Left lung (tissue), 4 donors: ENCODE measurements at regions not wholly inside any gene's neighbourhood (a gene's known extent, or its start where the extent isn't known, plus 50 kb on each side); places are given as distances from the start of the nearest gene placed in this dataset.

Source experiments
- ATAC-seq: fragments of 200-7000 bp; cut with Tn5 transposase; one replicate; pipeline ENCODE4 v1.9.1; 2020; ENCODE audit warnings: moderate library complexity
- DNase-seq, 4 donors: peaks; one replicate each; pipeline ENCODE4 v3.0.0-alpha.2; 2013 to 2020
- H3K27ac ChIP-seq, 2 donors: fragments of 200-600 bp; sonication (generic) in 1 of 2; one replicate each; pipeline versions ENCODE4 v1.5.0 to v1.8.0; 2020 to 2021
- H3K27me3 ChIP-seq, 2 donors: fragments of 200-600 bp; sonication (generic) in 1 of 2; one replicate each; pipeline versions ENCODE4 v1.5.0 to v1.8.0; 2020 to 2021
- H3K36me3 ChIP-seq, 2 donors: fragments of 200-600 bp; sonication (generic) in 1 of 2; one replicate each; pipeline versions ENCODE4 v1.5.0 to v1.8.0; 2020 to 2021
- H3K4me1 ChIP-seq, 2 donors: fragments of 200-600 bp; one replicate each; pipeline ENCODE4 v1.8.0; 2021
- H3K4me3 ChIP-seq, 2 donors: fragments of 200-600 bp; sonication (generic) in 1 of 2; one replicate each; pipeline versions ENCODE4 v1.5.0 to v1.8.0; 2020 to 2021; ENCODE audit warnings: mild to moderate bottlenecking in 1 of 2
- H3K9me3 ChIP-seq, 2 donors: fragments of 200-600 bp; sonication (generic) in 1 of 2; one replicate each; pipeline versions ENCODE4 v1.5.0 to v1.8.0; 2020 to 2021
- CTCF ChIP-seq, 2 donors: fragments of 200-600 bp; sonication (generic) in 1 of 2; IDR thresholded peaks; one replicate each; pipeline versions ENCODE4 v1.5.0 to v1.8.0; 2021; ENCODE audit warnings: antibody characterized with exemption in 2 of 2
- intact Hi-C, 2 donors: fragments of 100-400 bp; cut with DNase I; formaldehyde crosslinking; loops; one replicate each; pipeline versions ENCODE4 v1.11.2 to v1.14.2; 2022
- donor health status: DM: no; HTN: yes; CAD: no.
- donor health status: DM: no; HTN: no; CAD: no.

GRCh38 chr13:84400706-84401105 lies 518.4 kb upstream of the SLITRK1 start:
- intact Hi-C loops = no loop called here
- ATAC-seq (no peak), DNase-seq (no peak)
- H3K4me3 ChIP-seq = no peak overlapping the region
- H3K27me3 ChIP-seq = no peaks in the 10 kb centered on the region
- H3K27ac ChIP-seq = no peak overlapping the region
- peaks cover 0 to 26% of the 10 kb centered on the region in 2 donors for H3K9me3 ChIP-seq
- no peak for TF ChIP-seq CTCF (IDR thresholded peaks at IDR 0.05)
- no peaks in the 10 kb centered on the region for H3K4me1 ChIP-seq
- H3K36me3 ChIP-seq = no peaks in the 10 kb centered on the region

GRCh38 chr13:84399320-84400085 lies 517.2 kb upstream of the SLITRK1 start:
- ATAC-seq = no peak

GRCh38 chr13:84393981-84394625 lies 511.8 kb upstream of the SLITRK1 start:
- peaks cover 0 to 53% of the 10 kb centered on the region in 2 donors for H3K9me3 ChIP-seq
- no peak for TF ChIP-seq CTCF (IDR thresholded peaks at IDR 0.05)
- no peak overlapping the region for H3K27ac ChIP-seq
- no peak for DNase-seq
- intact Hi-C loops = no loop called here
- H3K36me3 ChIP-seq = no peaks in the 10 kb centered on the region
- H3K4me1 ChIP-seq = no peaks in the 10 kb centered on the region
- ATAC-seq = no peak
- no peaks in the 10 kb centered on the region for H3K27me3 ChIP-seq
- H3K4me3 ChIP-seq = no peak overlapping the region

More at GRCh38 chr13:84399320-84400085, 517.2 kb upstream of the SLITRK1 start:
- no peak for TF ChIP-seq CTCF (IDR thresholded peaks at IDR 0.05)
- intact Hi-C loops = no loop called here
- Histone ChIP-seq H3K9me3 (peaks cover 0 to 32% of the 10 kb centered on the region in 2 donors), H3K27me3 (no peaks in the 10 kb centered on the region), H3K4me3 (no peak overlapping the region), H3K4me1 (no peaks in the 10 kb centered on the region), H3K27ac (no peak overlapping the region), H3K36me3 (no peaks in the 10 kb centered on the region)
- DNase-seq = no peak

GRCh38 chr13:84380866-84381265 lies 498.6 kb upstream of the SLITRK1 start:
- intact Hi-C loops = no loop called here
- DNase-seq (no peak), ATAC-seq (no peak)
- H3K27ac ChIP-seq = no peak overlapping the region
- no peaks in the 10 kb centered on the region for H3K4me1 ChIP-seq
- no peaks in the 10 kb centered on the region for H3K27me3 ChIP-seq
- no peaks in the 10 kb centered on the region for H3K36me3 ChIP-seq
- no peak overlapping the region for H3K4me3 ChIP-seq
- peaks cover 0 to 20% of the 10 kb centered on the region in 2 donors for H3K9me3 ChIP-seq
- no peak for TF ChIP-seq CTCF (IDR thresholded peaks at IDR 0.05)

- Histone ChIP-seq H3K27me3 (no peaks in the 10 kb centered on the region), H3K9me3 (no peaks in the 10 kb centered on the region), H3K4me1 (no peaks in the 10 kb centered on the region), H3K4me3 (no peak overlapping the region), H3K27ac (no peak overlapping the region), H3K36me3 (no peaks in the 10 kb centered on the region)
- no peak for TF ChIP-seq CTCF (IDR thresholded peaks at IDR 0.05)
- DNase-seq (no peak), ATAC-seq (no peak)
- intact Hi-C loops = no loop called here
Measured at GRCh38 chr13:84377106-84377505, 494.8 kb upstream of the SLITRK1 start.
